ENCODE measurements at regions not wholly inside any gene's neighbourhood (a gene's known extent, or its start where the extent isn't known, plus 50 kb on each side); places are given as distances from the start of the nearest gene placed in this dataset.

GRCh38 chr6:139821676-139822223 is 447.3 kb upstream of the CITED2 start:
- H4K20me1 ChIP-seq (ENCODE audit: low read depth, low read length), result no peaks in the 10 kb centered on the region
- H3K4me3 ChIP-seq (ENCODE audit: insufficient read depth, low read length, poor library complexity, severe bottlenecking), result no peak overlapping the region
- no peak for TF ChIP-seq EZH2phosphoT487 (conservative IDR thresholded peaks at IDR 0.05; ENCODE audit: low read length)
- TF ChIP-seq CTCF (IDR thresholded peaks at IDR 0.05; ENCODE audit: insufficient read depth, low read length, poor library complexity, severe bottlenecking), result no peak
- no peak overlapping the region for H3K9ac ChIP-seq (ENCODE audit: low read length)
- H3K4me2 ChIP-seq (ENCODE audit: low read depth, low read length, poor library complexity, severe bottlenecking), result no peak overlapping the region
- H3K36me3 ChIP-seq (ENCODE audit: low read length), result no peaks in the 10 kb centered on the region
- no peak overlapping the region for H2AFZ ChIP-seq (ENCODE audit: low read depth, low read length, severe bottlenecking)
- H3K79me2 ChIP-seq (ENCODE audit: insufficient read depth, low read length), result no peaks in the 10 kb centered on the region
- no peaks in the 10 kb centered on the region for H3K27me3 ChIP-seq (ENCODE audit: low read length)
- H3K9me3 ChIP-seq (ENCODE audit: insufficient read depth, low read length), result no peaks in the 10 kb centered on the region
- no peaks in the 10 kb centered on the region for H3K9me2 ChIP-seq (replicated peaks; ENCODE audit: insufficient read depth, low read length)
- no peaks in the 10 kb centered on the region for H3F3A ChIP-seq (ENCODE audit: insufficient read depth)
- H3K27ac ChIP-seq (ENCODE audit: low read depth, low read length), result no peak overlapping the region

GRCh38 chr6:139820210-139820609 is 445.8 kb upstream of the CITED2 start:
- Histone ChIP-seq H3K27ac (ENCODE audit: low read depth, low read length) (no peak overlapping the region), H2AFZ (ENCODE audit: low read depth, low read length, severe bottlenecking) (no peak overlapping the region), H3F3A (ENCODE audit: insufficient read depth) (no peaks in the 10 kb centered on the region), H3K27me3 (ENCODE audit: low read length) (no peaks in the 10 kb centered on the region), H3K9me3 (ENCODE audit: insufficient read depth, low read length) (no peaks in the 10 kb centered on the region), H4K20me1 (ENCODE audit: low read depth, low read length) (no peaks in the 10 kb centered on the region), H3K79me2 (ENCODE audit: insufficient read depth, low read length) (no peaks in the 10 kb centered on the region), H3K9me2 (replicated peaks; ENCODE audit: insufficient read depth, low read length) (no peaks in the 10 kb centered on the region), H3K9ac (ENCODE audit: low read length) (no peak overlapping the region), H3K4me3 (ENCODE audit: insufficient read depth, low read length, poor library complexity, severe bottlenecking) (no peak overlapping the region), H3K4me2 (ENCODE audit: low read depth, low read length, poor library complexity, severe bottlenecking) (no peak overlapping the region), H3K36me3 (ENCODE audit: low read length) (no peaks in the 10 kb centered on the region)
- TF ChIP-seq CTCF (IDR thresholded peaks at IDR 0.05; ENCODE audit: insufficient read depth, low read length, poor library complexity, severe bottlenecking), result no peak
- TF ChIP-seq EZH2phosphoT487 (conservative IDR thresholded peaks at IDR 0.05; ENCODE audit: low read length), result no peak

DNA sequence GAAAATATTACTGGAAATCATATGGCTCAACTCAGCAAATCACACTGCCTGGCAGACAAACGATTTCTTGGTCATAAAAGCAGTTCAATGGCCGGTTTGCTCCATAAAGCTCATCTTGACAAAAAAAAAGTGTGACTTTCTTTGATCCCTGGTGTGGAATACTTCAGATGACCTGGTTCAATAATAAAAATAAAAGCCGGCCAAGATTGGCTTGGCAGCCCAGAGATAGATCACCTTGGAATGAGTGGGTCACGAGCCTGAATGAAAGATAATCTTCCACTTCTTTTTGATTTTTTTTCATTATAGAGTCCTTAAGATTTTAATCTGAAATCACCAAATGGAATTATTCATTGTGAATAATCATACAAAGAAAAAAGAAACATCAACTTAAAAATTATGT is 445.3 kb upstream of the CITED2 start:
- no peaks in the 10 kb centered on the region for H3F3A ChIP-seq (ENCODE audit: insufficient read depth)
- H2AFZ ChIP-seq (ENCODE audit: low read depth, low read length, severe bottlenecking), result no peak overlapping the region
- H4K20me1 ChIP-seq (ENCODE audit: low read depth, low read length), result no peaks in the 10 kb centered on the region
- no peak overlapping the region for H3K9ac ChIP-seq (ENCODE audit: low read length)
- no peak overlapping the region for H3K4me2 ChIP-seq (ENCODE audit: low read depth, low read length, poor library complexity, severe bottlenecking)
- no peaks in the 10 kb centered on the region for H3K36me3 ChIP-seq (ENCODE audit: low read length)
- no peak for TF ChIP-seq EZH2phosphoT487 (conservative IDR thresholded peaks at IDR 0.05; ENCODE audit: low read length)
- TF ChIP-seq CTCF (IDR thresholded peaks at IDR 0.05; ENCODE audit: insufficient read depth, low read length, poor library complexity, severe bottlenecking), result no peak
- H3K4me3 ChIP-seq (ENCODE audit: insufficient read depth, low read length, poor library complexity, severe bottlenecking), result no peak overlapping the region
- no peaks in the 10 kb centered on the region for H3K79me2 ChIP-seq (ENCODE audit: insufficient read depth, low read length)
- no peaks in the 10 kb centered on the region for H3K9me3 ChIP-seq (ENCODE audit: insufficient read depth, low read length)
- H3K9me2 ChIP-seq (replicated peaks; ENCODE audit: insufficient read depth, low read length), result no peaks in the 10 kb centered on the region
- H3K27ac ChIP-seq (ENCODE audit: low read depth, low read length), result no peak overlapping the region
- no peaks in the 10 kb centered on the region for H3K27me3 ChIP-seq (ENCODE audit: low read length)
